ENCODE measurements at regions not wholly inside any gene's neighbourhood (a gene's known extent, or its start where the extent isn't known, plus 50 kb on each side); places are given as distances from the start of the nearest gene placed in this dataset.

- DNase-seq (ENCODE audit: low read depth in 1 of 2, low spot score in 1 of 2): no peak
- no peak for TF ChIP-seq JUND (IDR thresholded peaks at IDR 0.05; ENCODE audit: low read depth)
- in situ Hi-C loops (cut with HindIII; ENCODE audit: low pct_unique_long_range_greater_than_20kb, low sequenced_read_pairs): no loop called here
Observed at GRCh38 chr2:198917275-198917674, 540.5 kb downstream of the SATB2 start.

- TF ChIP-seq JUND (IDR thresholded peaks at IDR 0.05; ENCODE audit: low read depth): no peak
- in situ Hi-C loops (cut with HindIII; ENCODE audit: low pct_unique_long_range_greater_than_20kb, low sequenced_read_pairs): no loop called here
- no peak for DNase-seq (ENCODE audit: low read depth in 1 of 2, low spot score in 1 of 2)
Observed at GRCh38 chr2:198916548-198917080, 541.1 kb downstream of the SATB2 start.

GRCh38 chr2:198913394-198914152, 544.2 kb downstream of the SATB2 start:
- no peak for TF ChIP-seq JUND (IDR thresholded peaks at IDR 0.05; ENCODE audit: low read depth)
- in situ Hi-C loops (cut with HindIII; ENCODE audit: low pct_unique_long_range_greater_than_20kb, low sequenced_read_pairs): no loop called here
- no peak for DNase-seq (ENCODE audit: low read depth in 1 of 2, low spot score in 1 of 2)

- in situ Hi-C loops (cut with HindIII; ENCODE audit: low pct_unique_long_range_greater_than_20kb, low sequenced_read_pairs): no loop called here
- no peak for DNase-seq (ENCODE audit: low read depth in 1 of 2, low spot score in 1 of 2)
- no peak for TF ChIP-seq JUND (IDR thresholded peaks at IDR 0.05; ENCODE audit: low read depth)
Observed at GRCh38 chr2:198909525-198910267, 548.0 kb downstream of the SATB2 start.

- DNase-seq (ENCODE audit: low read depth in 1 of 2, low spot score in 1 of 2): no peak
Observed at GRCh38 chr2:198905881-198906612, 551.7 kb downstream of the SATB2 start.

GRCh38 chr2:198901894-198902293, 555.8 kb downstream of the SATB2 start:
- DNase-seq (ENCODE audit: low read depth in 1 of 2, low spot score in 1 of 2): no peak
- in situ Hi-C loops (cut with HindIII; ENCODE audit: low pct_unique_long_range_greater_than_20kb, low sequenced_read_pairs): no loop called here
- no peak for TF ChIP-seq JUND (IDR thresholded peaks at IDR 0.05; ENCODE audit: low read depth)

More at GRCh38 chr2:198905881-198906612, 551.7 kb downstream of the SATB2 start:
- no peak for TF ChIP-seq JUND (IDR thresholded peaks at IDR 0.05; ENCODE audit: low read depth)
- in situ Hi-C loops (cut with HindIII; ENCODE audit: low pct_unique_long_range_greater_than_20kb, low sequenced_read_pairs): no loop called here

- no peak for DNase-seq (ENCODE audit: low read depth in 1 of 2, low spot score in 1 of 2)
- no peak for TF ChIP-seq JUND (IDR thresholded peaks at IDR 0.05; ENCODE audit: low read depth)
- in situ Hi-C loops (cut with HindIII; ENCODE audit: low pct_unique_long_range_greater_than_20kb, low sequenced_read_pairs): no loop called here
Observed at GRCh38 chr2:198900141-198900540, 557.6 kb downstream of the SATB2 start.

- no peak for DNase-seq (ENCODE audit: low read depth in 1 of 2, low spot score in 1 of 2)
- TF ChIP-seq JUND (IDR thresholded peaks at IDR 0.05; ENCODE audit: low read depth): no peak
- in situ Hi-C loops (cut with HindIII; ENCODE audit: low pct_unique_long_range_greater_than_20kb, low sequenced_read_pairs): no loop called here
Observed at GRCh38 chr2:198890490-198890889, 567.2 kb downstream of the SATB2 start.

GRCh38 chr2:198883604-198884003, 574.1 kb downstream of the SATB2 start:
- no peak for DNase-seq (ENCODE audit: low read depth in 1 of 2, low spot score in 1 of 2)
- in situ Hi-C loops (cut with HindIII; ENCODE audit: low pct_unique_long_range_greater_than_20kb, low sequenced_read_pairs): no loop called here
- TF ChIP-seq JUND (IDR thresholded peaks at IDR 0.05; ENCODE audit: low read depth): no peak

- in situ Hi-C loops (cut with HindIII; ENCODE audit: low pct_unique_long_range_greater_than_20kb, low sequenced_read_pairs): no loop called here
- no peak for TF ChIP-seq JUND (IDR thresholded peaks at IDR 0.05; ENCODE audit: low read depth)
- DNase-seq (ENCODE audit: low read depth in 1 of 2, low spot score in 1 of 2): no peak
Observed at GRCh38 chr2:198880986-198881385, 576.8 kb downstream of the SATB2 start.

GRCh38 chr2:198880421-198880820, 577.3 kb downstream of the SATB2 start:
- no peak for TF ChIP-seq JUND (IDR thresholded peaks at IDR 0.05; ENCODE audit: low read depth)
- in situ Hi-C loops (cut with HindIII; ENCODE audit: low pct_unique_long_range_greater_than_20kb, low sequenced_read_pairs): no loop called here
- DNase-seq (ENCODE audit: low read depth in 1 of 2, low spot score in 1 of 2): no peak

- in situ Hi-C loops (cut with HindIII; ENCODE audit: low pct_unique_long_range_greater_than_20kb, low sequenced_read_pairs): no loop called here
- no peak for DNase-seq (ENCODE audit: low read depth in 1 of 2, low spot score in 1 of 2)
- no peak for TF ChIP-seq JUND (IDR thresholded peaks at IDR 0.05; ENCODE audit: low read depth)
Observed at GRCh38 chr2:198874472-198874858, 583.3 kb downstream of the SATB2 start.

Data from T47D (cell line).